ENCODE measurements at regions not wholly inside any gene's neighbourhood (a gene's known extent, or its start where the extent isn't known, plus 50 kb on each side); places are given as distances from the start of the nearest gene placed in this dataset.
"Not testable (repeated sequence)": the region's sequence is repeated elsewhere in the genome, so short reads cannot be mapped to it uniquely, and the experiment has no call there.

DNA sequence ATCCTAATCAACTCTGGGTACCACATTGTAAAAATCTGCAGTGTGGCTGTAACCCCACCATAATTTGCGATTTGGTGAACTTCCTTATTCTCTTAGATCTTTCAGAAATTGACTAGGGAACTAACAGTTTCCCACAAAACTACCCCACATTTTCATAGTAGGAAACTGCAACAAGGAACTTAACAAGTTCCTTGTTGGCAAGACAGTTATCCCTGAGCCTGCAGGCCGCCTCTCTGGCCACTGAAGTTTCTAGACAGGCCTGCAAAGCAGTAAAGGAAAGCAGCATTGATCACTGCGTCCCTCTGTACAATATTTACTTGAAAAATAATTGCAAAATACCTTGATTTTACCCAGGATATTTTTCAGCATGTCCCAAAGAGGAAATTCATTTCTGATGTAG lies 372.9 kb downstream of the ANAPC1 start:
- H3K9ac ChIP-seq; DNase-seq; H3K27me3 ChIP-seq (ENCODE audit: insufficient read depth); H3K4me2 ChIP-seq; H3K9me2 ChIP-seq; H3F3A ChIP-seq (replicated peaks; ENCODE audit: insufficient read depth); H3K4me3 ChIP-seq (ENCODE audit: low read depth in 2 of 2, low read length in 1 of 2); H3K9me3 ChIP-seq; H4K20me1 ChIP-seq (ENCODE audit: insufficient read depth); H3K4me1 ChIP-seq (ENCODE audit: control insufficient read depth in 1 of 2, insufficient read depth in 2 of 2, low read depth in 1 of 2, low read length in 1 of 2); H3K79me2 ChIP-seq (ENCODE audit: insufficient read depth); H2AFZ ChIP-seq (ENCODE audit: low read depth); CTCF ChIA-PET; H3K36me3 ChIP-seq (replicated peaks in 1 of 2; ENCODE audit: control insufficient read depth in 1 of 2, insufficient read depth in 2 of 2, low read length in 1 of 2); POLR2A ChIA-PET: not testable (repeated sequence)
- peak overlapping the region in 1 of 2 experiments; percentile 78; a peak in 2 of 4 replicates for H3K27ac ChIP-seq (ENCODE audit: low read depth in 2 of 2, low read length in 1 of 2)
- WGBS (ENCODE audit: low lambda C conversion rate) = 94% methylated on average over 2 of the region's 3 CpGs

DNA sequence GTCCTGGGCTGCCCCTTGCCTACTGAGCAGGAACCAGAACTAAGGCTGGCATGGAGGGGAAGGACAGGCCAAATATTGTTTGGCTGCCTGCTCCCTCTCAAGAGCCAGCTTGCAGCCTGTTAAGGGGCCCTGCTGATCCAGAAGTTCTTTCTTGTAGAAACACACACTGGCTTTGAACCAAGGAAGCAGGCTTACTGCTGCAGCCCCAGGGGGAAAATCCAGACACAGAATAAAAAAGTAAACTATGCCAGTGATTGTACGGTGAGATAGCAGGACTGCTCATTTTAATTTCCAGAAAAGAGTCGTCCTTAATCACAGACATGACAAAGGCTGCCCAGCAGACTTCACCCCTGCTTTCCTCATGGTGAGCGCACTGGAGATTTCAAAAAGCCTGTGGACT lies 371.6 kb downstream of the ANAPC1 start:
- H3K79me2 ChIP-seq (ENCODE audit: insufficient read depth); H2AFZ ChIP-seq (ENCODE audit: low read depth); H3K9me3 ChIP-seq; H3K9me2 ChIP-seq; POLR2A ChIA-PET; H3K4me1 ChIP-seq (ENCODE audit: control insufficient read depth in 1 of 2, insufficient read depth in 2 of 2, low read depth in 1 of 2, low read length in 1 of 2); H3K4me2 ChIP-seq; H3F3A ChIP-seq (replicated peaks; ENCODE audit: insufficient read depth); H3K4me3 ChIP-seq (ENCODE audit: low read depth in 2 of 2, low read length in 1 of 2); H4K20me1 ChIP-seq (ENCODE audit: insufficient read depth); H3K36me3 ChIP-seq (replicated peaks in 1 of 2; ENCODE audit: control insufficient read depth in 1 of 2, insufficient read depth in 2 of 2, low read length in 1 of 2); CTCF ChIA-PET; H3K27me3 ChIP-seq (ENCODE audit: insufficient read depth); DNase-seq; H3K9ac ChIP-seq: not testable (repeated sequence)
- H3K27ac ChIP-seq (ENCODE audit: low read depth in 2 of 2, low read length in 1 of 2) = peak overlapping the region in 1 of 2 experiments; percentile 96; a peak in 2 of 4 replicates
- 31% methylated on average over 2 of the region's 3 CpGs for WGBS (ENCODE audit: low lambda C conversion rate)
- peak in 1 of 2 experiments; percentile 59; a peak in 2 of 4 replicates for TF ChIP-seq EP300 (IDR thresholded peaks at IDR 0.05; ENCODE audit: borderline replicate concordance in 1 of 2, low read depth in 1 of 2, low read length in 1 of 2)

DNA sequence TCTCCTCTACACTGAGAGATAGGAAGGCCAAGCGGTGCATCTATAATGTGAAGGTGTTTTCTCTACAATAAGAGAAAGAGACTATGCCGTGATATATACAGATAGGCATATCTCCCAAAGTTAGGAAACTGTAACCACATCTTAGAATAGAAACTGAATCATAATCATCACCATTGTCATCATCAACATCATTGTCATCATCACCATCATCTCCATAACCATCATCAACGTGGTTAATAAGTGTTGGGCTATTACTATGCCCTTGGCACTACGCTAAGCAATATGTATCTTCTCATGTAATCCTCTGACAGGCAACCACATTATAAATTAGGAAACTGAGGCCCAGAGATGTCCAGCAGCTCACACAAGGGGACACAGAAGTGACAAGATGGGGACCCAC lies 369.9 kb downstream of the ANAPC1 start:
- not testable (repeated sequence) for H3K4me1 ChIP-seq (ENCODE audit: control insufficient read depth in 1 of 2, insufficient read depth in 2 of 2, low read depth in 1 of 2, low read length in 1 of 2)

DNA sequence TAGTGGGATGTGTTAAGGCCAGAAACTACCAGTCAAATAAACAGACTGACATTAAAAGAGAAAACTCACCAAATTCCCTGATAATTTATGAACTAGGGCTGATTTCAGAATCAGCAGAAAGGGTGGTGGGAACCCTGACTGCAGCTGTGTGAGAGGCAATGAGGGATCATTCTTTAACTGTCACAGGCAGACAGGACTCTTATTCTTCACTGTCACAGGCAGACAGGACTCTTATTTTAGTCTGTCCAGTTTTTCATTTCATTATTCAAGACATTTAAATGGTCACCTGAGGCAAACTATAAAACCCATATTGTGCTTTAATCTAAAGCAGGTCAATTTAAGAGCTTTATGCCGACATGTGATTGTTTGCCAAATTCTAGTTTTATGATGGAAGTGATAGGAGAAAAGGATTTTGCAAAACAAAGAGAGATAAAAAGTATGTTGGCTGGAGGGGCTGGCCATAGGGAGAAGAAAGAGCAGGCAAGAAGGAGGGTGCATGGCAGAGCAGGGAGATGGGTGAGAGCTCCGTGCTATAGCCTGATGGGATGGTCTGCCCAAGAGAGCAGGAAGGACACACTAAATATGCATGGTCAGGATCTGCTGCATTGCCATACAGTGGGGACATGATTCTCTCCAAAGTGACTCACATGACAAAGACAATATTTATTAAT lies 366.8 kb downstream of the ANAPC1 start:
- H3K4me3 ChIP-seq (ENCODE audit: low read depth in 2 of 2, low read length in 1 of 2); POLR2A ChIA-PET; CTCF ChIA-PET; H3K4me2 ChIP-seq; H3K9me2 ChIP-seq; H3K36me3 ChIP-seq (replicated peaks in 1 of 2; ENCODE audit: control insufficient read depth in 1 of 2, insufficient read depth in 2 of 2, low read length in 1 of 2); H2AFZ ChIP-seq (ENCODE audit: low read depth); DNase-seq; H3K79me2 ChIP-seq (ENCODE audit: insufficient read depth); H3F3A ChIP-seq (replicated peaks; ENCODE audit: insufficient read depth); H3K9me3 ChIP-seq; H3K27me3 ChIP-seq (ENCODE audit: insufficient read depth); H4K20me1 ChIP-seq (ENCODE audit: insufficient read depth); H3K9ac ChIP-seq: not testable (repeated sequence)
- peaks cover 0 to 20% of the 10 kb centered on the region in 2 experiments; a peak in 1 of 4 replicates for H3K4me1 ChIP-seq (ENCODE audit: control insufficient read depth in 1 of 2, insufficient read depth in 2 of 2, low read depth in 1 of 2, low read length in 1 of 2)
- H3K27ac ChIP-seq (ENCODE audit: low read depth in 2 of 2, low read length in 1 of 2) = peak overlapping the region in 1 of 2 experiments; percentile 80; a peak in 2 of 4 replicates
- WGBS (ENCODE audit: low lambda C conversion rate) = 21% methylated on average over 1 of the region's 2 CpGs

More for the DNA sequence above, 369.9 kb downstream of the ANAPC1 start:
- DNase-seq; H3F3A ChIP-seq (replicated peaks; ENCODE audit: insufficient read depth); H2AFZ ChIP-seq (ENCODE audit: low read depth); H3K27me3 ChIP-seq (ENCODE audit: insufficient read depth); H3K4me3 ChIP-seq (ENCODE audit: low read depth in 2 of 2, low read length in 1 of 2); H3K4me2 ChIP-seq; CTCF ChIA-PET; H3K9me3 ChIP-seq; H3K9ac ChIP-seq; H3K36me3 ChIP-seq (replicated peaks in 1 of 2; ENCODE audit: control insufficient read depth in 1 of 2, insufficient read depth in 2 of 2, low read length in 1 of 2); H4K20me1 ChIP-seq (ENCODE audit: insufficient read depth); H3K79me2 ChIP-seq (ENCODE audit: insufficient read depth); POLR2A ChIA-PET; H3K9me2 ChIP-seq: not testable (repeated sequence)
- WGBS (ENCODE audit: low lambda C conversion rate) = 90% methylated on average over 4 of the region's 4 CpGs
- peak overlapping the region in 1 of 2 experiments; percentile 43; a peak in 2 of 4 replicates for H3K27ac ChIP-seq (ENCODE audit: low read depth in 2 of 2, low read length in 1 of 2)

DNA sequence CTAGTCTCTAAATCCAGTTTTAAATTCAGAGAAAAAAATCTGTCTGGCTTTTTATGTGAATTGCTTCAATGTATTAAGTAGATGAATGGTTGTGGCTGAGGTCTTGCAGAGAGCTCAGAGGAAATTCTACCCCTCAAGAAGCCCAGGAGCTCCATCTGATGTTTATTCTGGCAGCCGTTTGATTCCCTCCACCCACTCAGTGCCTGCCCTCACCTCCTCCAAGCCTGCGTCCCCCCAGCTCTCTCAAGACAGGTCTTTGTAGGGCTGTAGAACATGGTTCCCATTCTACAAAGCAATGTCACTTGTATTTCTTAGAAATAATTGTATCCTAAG lies 366.3 kb downstream of the ANAPC1 start:
- H3K9me3 ChIP-seq; H4K20me1 ChIP-seq (ENCODE audit: insufficient read depth); DNase-seq; H3K9ac ChIP-seq; H3F3A ChIP-seq (replicated peaks; ENCODE audit: insufficient read depth); CTCF ChIA-PET; H3K79me2 ChIP-seq (ENCODE audit: insufficient read depth); H3K4me3 ChIP-seq (ENCODE audit: low read depth in 2 of 2, low read length in 1 of 2); H3K27me3 ChIP-seq (ENCODE audit: insufficient read depth); H2AFZ ChIP-seq (ENCODE audit: low read depth); H3K4me2 ChIP-seq; H3K36me3 ChIP-seq (replicated peaks in 1 of 2; ENCODE audit: control insufficient read depth in 1 of 2, insufficient read depth in 2 of 2, low read length in 1 of 2); POLR2A ChIA-PET; H3K9me2 ChIP-seq: not testable (repeated sequence)
- Histone ChIP-seq H3K4me1 (ENCODE audit: control insufficient read depth in 1 of 2, insufficient read depth in 2 of 2, low read depth in 1 of 2, low read length in 1 of 2) (peaks cover 0 to 24% of the 10 kb centered on the region in 2 experiments; a peak in 1 of 4 replicates), H3K27ac (ENCODE audit: low read depth in 2 of 2, low read length in 1 of 2) (peak overlapping the region in 1 of 2 experiments; percentile 80; a peak in 2 of 4 replicates)
- 64% methylated on average over 2 of the region's 2 CpGs for WGBS (ENCODE audit: low lambda C conversion rate)
